ENCODE measurements at regions not wholly inside any gene's neighbourhood (a gene's known extent, or its start where the extent isn't known, plus 50 kb on each side); places are given as distances from the start of the nearest gene placed in this dataset.

- no peaks in the 10 kb centered on the region for H3K36me3 ChIP-seq
- in situ Hi-C loops (cut with MboI; ENCODE audit: low sequenced_read_pairs in 4 of 4) = no loop called here
- no peaks in the 10 kb centered on the region for H3K4me1 ChIP-seq
- no peak for DNase-seq
- intact Hi-C loops (cut with DNase I; ENCODE audit: low total_unique reads) = no loop called here
- no peak for ATAC-seq
- no peaks in the 10 kb centered on the region for H3K27me3 ChIP-seq
- H3K4me3 ChIP-seq = no peak overlapping the region
- no peak overlapping the region for H3K27ac ChIP-seq
- no peaks in the 10 kb centered on the region for H3K9me3 ChIP-seq
- TF ChIP-seq, protein P1, sequence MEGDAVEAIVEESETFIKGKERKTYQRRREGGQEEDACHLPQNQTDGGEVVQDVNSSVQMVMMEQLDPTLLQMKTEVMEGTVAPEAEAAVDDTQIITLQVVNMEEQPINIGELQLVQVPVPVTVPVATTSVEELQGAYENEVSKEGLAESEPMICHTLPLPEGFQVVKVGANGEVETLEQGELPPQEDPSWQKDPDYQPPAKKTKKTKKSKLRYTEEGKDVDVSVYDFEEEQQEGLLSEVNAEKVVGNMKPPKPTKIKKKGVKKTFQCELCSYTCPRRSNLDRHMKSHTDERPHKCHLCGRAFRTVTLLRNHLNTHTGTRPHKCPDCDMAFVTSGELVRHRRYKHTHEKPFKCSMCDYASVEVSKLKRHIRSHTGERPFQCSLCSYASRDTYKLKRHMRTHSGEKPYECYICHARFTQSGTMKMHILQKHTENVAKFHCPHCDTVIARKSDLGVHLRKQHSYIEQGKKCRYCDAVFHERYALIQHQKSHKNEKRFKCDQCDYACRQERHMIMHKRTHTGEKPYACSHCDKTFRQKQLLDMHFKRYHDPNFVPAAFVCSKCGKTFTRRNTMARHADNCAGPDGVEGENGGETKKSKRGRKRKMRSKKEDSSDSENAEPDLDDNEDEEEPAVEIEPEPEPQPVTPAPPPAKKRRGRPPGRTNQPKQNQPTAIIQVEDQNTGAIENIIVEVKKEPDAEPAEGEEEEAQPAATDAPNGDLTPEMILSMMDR (IDR thresholded peaks at IDR 0.05 in 4 of 5, conservative IDR thresholded peaks at IDR 0.05 in 1 of 5) = no peak
- no peak for TF ChIP-seq POLR2A (IDR thresholded peaks at IDR 0.05)
These were observed 144.5 kb downstream of the SMIM20 start for GRCh38 chr4:26058537-26058936.

GRCh38 chr4:26059391-26060154, 145.6 kb downstream of the SMIM20 start:
- no peaks in the 10 kb centered on the region for H3K9me3 ChIP-seq
- ATAC-seq = no peak
- H3K4me1 ChIP-seq = no peaks in the 10 kb centered on the region
- H3K27me3 ChIP-seq = no peaks in the 10 kb centered on the region
- no peak for TF ChIP-seq POLR2A (IDR thresholded peaks at IDR 0.05)
- TF ChIP-seq, protein P1 (IDR thresholded peaks at IDR 0.05 in 4 of 5, conservative IDR thresholded peaks at IDR 0.05 in 1 of 5) = no peak
- intact Hi-C loops (cut with DNase I; ENCODE audit: low total_unique reads) = no loop called here
- no peak for DNase-seq
- in situ Hi-C loops (cut with MboI; ENCODE audit: low sequenced_read_pairs in 4 of 4) = no loop called here
- no peaks in the 10 kb centered on the region for H3K36me3 ChIP-seq
- H3K4me3 ChIP-seq = no peak overlapping the region
- H3K27ac ChIP-seq = no peak overlapping the region

DNA sequence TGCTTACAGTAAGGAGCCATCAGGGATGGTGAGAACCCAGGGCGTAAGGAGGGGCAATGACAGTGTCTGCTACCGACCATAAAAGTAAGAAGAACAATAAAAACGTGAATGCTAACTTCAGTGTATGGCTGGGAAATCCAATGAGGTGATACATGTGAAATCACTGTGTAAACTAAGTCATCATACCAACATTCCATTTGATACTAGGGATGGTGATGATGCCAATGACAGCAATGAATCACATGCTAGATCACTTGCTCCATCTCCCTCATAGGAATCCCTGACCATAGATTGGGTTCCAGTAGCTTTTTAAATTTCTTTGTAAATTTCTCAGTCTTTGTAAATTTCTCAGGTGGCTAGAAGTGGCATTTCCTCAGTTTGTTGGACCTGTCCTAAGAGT, 146.3 kb downstream of the SMIM20 start:
- in situ Hi-C loops (cut with MboI; ENCODE audit: low sequenced_read_pairs in 4 of 4) = no loop called here
- H3K4me1 ChIP-seq = no peaks in the 10 kb centered on the region

DNA sequence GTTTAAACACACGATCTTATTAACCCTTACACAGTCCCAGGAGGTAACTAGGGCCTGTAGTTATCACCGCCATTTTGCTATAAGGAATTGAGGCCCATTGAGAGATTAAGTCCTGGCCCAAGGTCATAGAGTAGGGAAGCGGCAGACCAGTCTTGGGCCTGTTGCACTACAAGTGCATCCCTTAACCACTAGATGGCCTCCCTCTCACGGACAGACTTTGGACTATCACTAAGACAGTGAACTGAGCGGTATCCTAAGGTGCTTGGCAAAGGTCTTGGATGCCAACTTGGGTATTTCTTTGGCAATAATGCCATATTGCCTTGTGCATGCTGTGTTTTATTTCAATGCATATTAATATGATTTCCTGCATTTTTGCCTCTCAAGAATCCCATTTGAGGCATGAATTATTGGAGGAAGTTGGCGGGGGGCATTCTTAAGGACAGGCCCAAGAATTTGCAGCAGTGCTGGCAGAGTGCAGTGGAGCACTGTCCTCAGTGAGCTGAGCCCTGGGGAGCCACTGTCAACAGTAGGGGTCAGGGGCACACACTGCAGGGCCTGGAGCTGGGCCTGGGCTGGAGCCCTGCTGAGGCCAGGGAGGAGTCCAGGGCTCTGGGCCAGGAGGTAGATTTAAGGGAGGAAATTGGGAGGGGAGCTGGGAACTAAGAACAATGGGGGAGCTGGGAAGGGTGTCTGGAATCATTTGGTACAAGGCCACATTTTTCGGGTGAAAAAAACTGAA, 147.4 kb downstream of the SMIM20 start:
- no peak for TF ChIP-seq POLR2A (IDR thresholded peaks at IDR 0.05)
- TF ChIP-seq, protein P1 (IDR thresholded peaks at IDR 0.05 in 4 of 5, conservative IDR thresholded peaks at IDR 0.05 in 1 of 5) = no peak
- no peak for DNase-seq
- Histone ChIP-seq H3K36me3 (no peaks in the 10 kb centered on the region), H3K4me3 (no peak overlapping the region), H3K27ac (no peak overlapping the region), H3K4me1 (no peaks in the 10 kb centered on the region), H3K27me3 (no peaks in the 10 kb centered on the region), H3K9me3 (no peaks in the 10 kb centered on the region)
- no peak for ATAC-seq
- intact Hi-C loops (cut with DNase I; ENCODE audit: low total_unique reads) (no loop called here), in situ Hi-C loops (cut with MboI; ENCODE audit: low sequenced_read_pairs in 4 of 4) (no loop called here)

More for the DNA sequence above, 146.3 kb downstream of the SMIM20 start:
- Histone ChIP-seq H3K27me3 (no peaks in the 10 kb centered on the region), H3K36me3 (no peaks in the 10 kb centered on the region), H3K4me3 (no peak overlapping the region), H3K9me3 (no peaks in the 10 kb centered on the region), H3K27ac (no peak overlapping the region)
- intact Hi-C loops (cut with DNase I; ENCODE audit: low total_unique reads) = no loop called here
- ATAC-seq (no peak), DNase-seq (no peak)
- no peak for TF ChIP-seq POLR2A (IDR thresholded peaks at IDR 0.05)
- TF ChIP-seq, protein P1 (IDR thresholded peaks at IDR 0.05 in 4 of 5, conservative IDR thresholded peaks at IDR 0.05 in 1 of 5) = no peak
